KMS-11 (cell line): ENCODE measurements at regions not wholly inside any gene's neighbourhood (a gene's known extent, or its start where the extent isn't known, plus 50 kb on each side); places are given as distances from the start of the nearest gene placed in this dataset.

ENCODE experiments used
- H2AFZ ChIP-seq: fragments of 200-600 bp; sonication (generic); 2 replicates; pipeline ENCODE4 v1.6.1; 2016; ENCODE audit warnings: antibody characterized with exemption, mixed run types, low read depth
- H3K27ac ChIP-seq: fragments of 200-600 bp; sonication (generic); 2 replicates; pipeline ENCODE4 v1.6.1; 2016; ENCODE audit warnings: mild to moderate bottlenecking, mixed run types
- H3K27me3 ChIP-seq: fragments of 200-600 bp; sonication (generic); 2 replicates; pipeline ENCODE4 v1.6.1; 2017; ENCODE audit warnings: mild to moderate bottlenecking, low read depth, mixed run types, moderate library complexity; ENCODE audit not compliant: insufficient read depth
- H3K36me3 ChIP-seq: fragments of 200-600 bp; sonication (generic); 2 replicates; pipeline ENCODE4 v1.6.1; 2017; ENCODE audit warnings: mild to moderate bottlenecking, mixed run types; ENCODE audit not compliant: insufficient read depth
- H3K4me1 ChIP-seq: fragments of 200-600 bp; sonication (generic); 2 replicates; pipeline ENCODE4 v1.6.1; 2016; ENCODE audit warnings: mild to moderate bottlenecking, low read depth, mixed run types; ENCODE audit not compliant: poor library complexity, severe bottlenecking
- H3K4me2 ChIP-seq: fragments of 200-600 bp; sonication (generic); 2 replicates; pipeline ENCODE4 v1.7.0; 2016; ENCODE audit warnings: mild to moderate bottlenecking, mixed run types
- H3K4me3 ChIP-seq: fragments of 200-600 bp; sonication (generic); IDR thresholded peaks from 2 replicates; pipeline ENCODE4 v1.6.1; 2017; ENCODE audit warnings: low read depth, low read length, mixed read lengths; ENCODE audit not compliant: insufficient read depth
- H3K79me2 ChIP-seq: fragments of 200-600 bp; sonication (generic); 2 replicates; pipeline ENCODE4 v1.6.1; 2016; ENCODE audit warnings: low read depth, mixed run types; ENCODE audit not compliant: insufficient read depth
- H3K9ac ChIP-seq: fragments of 200-600 bp; sonication (generic); 2 replicates; pipeline ENCODE4 v1.6.1; 2016; ENCODE audit warnings: mild to moderate bottlenecking, mixed run types
- H4K20me1 ChIP-seq: fragments of 200-600 bp; sonication (generic); 2 replicates; pipeline ENCODE4 v1.6.1; 2016; ENCODE audit warnings: mild to moderate bottlenecking, mixed run types; ENCODE audit not compliant: insufficient read depth
- CTCF ChIP-seq: fragments of 200-600 bp; sonication (generic); conservative IDR thresholded peaks from 2 replicates; pipeline ENCODE4 v1.6.1; 2017; ENCODE audit warnings: low read depth, mild to moderate bottlenecking, antibody characterized with exemption, low read length, moderate library complexity, mixed read lengths

GRCh38 chr6:1037430-1038202 lies 274.3 kb upstream of the FOXQ1 start:
- H3K27ac ChIP-seq: no peak overlapping the region
- no peak overlapping the region for H3K4me3 ChIP-seq
- H3K4me2 ChIP-seq: no peak overlapping the region
- no peak overlapping the region for H2AFZ ChIP-seq
- no peaks in the 10 kb centered on the region for H3K36me3 ChIP-seq
- TF ChIP-seq CTCF: no peak
- H3K9ac ChIP-seq: no peak overlapping the region
- H3K4me1 ChIP-seq: no peaks in the 10 kb centered on the region
- no peaks in the 10 kb centered on the region for H3K79me2 ChIP-seq
- H4K20me1 ChIP-seq: no peaks in the 10 kb centered on the region
- H3K27me3 ChIP-seq: no peaks in the 10 kb centered on the region

- H3K4me1 ChIP-seq: no peaks in the 10 kb centered on the region
- no peaks in the 10 kb centered on the region for H3K79me2 ChIP-seq
- no peak for TF ChIP-seq CTCF
- H3K4me2 ChIP-seq: no peak overlapping the region
- no peak overlapping the region for H2AFZ ChIP-seq
- H3K36me3 ChIP-seq: no peaks in the 10 kb centered on the region
- H3K27ac ChIP-seq: no peak overlapping the region
- no peaks in the 10 kb centered on the region for H4K20me1 ChIP-seq
- H3K27me3 ChIP-seq: no peaks in the 10 kb centered on the region
- no peak overlapping the region for H3K4me3 ChIP-seq
- H3K9ac ChIP-seq: no peak overlapping the region
Observed at GRCh38 chr6:1035401-1035800, 276.5 kb upstream of the FOXQ1 start.

- no peaks in the 10 kb centered on the region for H3K27me3 ChIP-seq
- H2AFZ ChIP-seq: no peak overlapping the region
- TF ChIP-seq CTCF: no peak
- no peaks in the 10 kb centered on the region for H3K4me1 ChIP-seq
- H3K4me2 ChIP-seq: no peak overlapping the region
- H3K27ac ChIP-seq: no peak overlapping the region
- H3K4me3 ChIP-seq: no peak overlapping the region
- H3K36me3 ChIP-seq: no peaks in the 10 kb centered on the region
- H4K20me1 ChIP-seq: no peaks in the 10 kb centered on the region
- no peak overlapping the region for H3K9ac ChIP-seq
- no peaks in the 10 kb centered on the region for H3K79me2 ChIP-seq
Observed at GRCh38 chr6:1031720-1032119, 280.2 kb upstream of the FOXQ1 start.

- no peak overlapping the region for H3K9ac ChIP-seq
- no peaks in the 10 kb centered on the region for H4K20me1 ChIP-seq
- no peak overlapping the region for H2AFZ ChIP-seq
- H3K79me2 ChIP-seq: no peaks in the 10 kb centered on the region
- H3K4me3 ChIP-seq: no peak overlapping the region
- no peaks in the 10 kb centered on the region for H3K4me1 ChIP-seq
- no peaks in the 10 kb centered on the region for H3K27me3 ChIP-seq
- no peak for TF ChIP-seq CTCF
- H3K4me2 ChIP-seq: no peak overlapping the region
- no peak overlapping the region for H3K27ac ChIP-seq
- H3K36me3 ChIP-seq: no peaks in the 10 kb centered on the region
Observed at GRCh38 chr6:1029141-1029540, 282.8 kb upstream of the FOXQ1 start.
